ENCODE measurements at regions not wholly inside any gene's neighbourhood (a gene's known extent, or its start where the extent isn't known, plus 50 kb on each side); places are given as distances from the start of the nearest gene placed in this dataset.

DNA sequence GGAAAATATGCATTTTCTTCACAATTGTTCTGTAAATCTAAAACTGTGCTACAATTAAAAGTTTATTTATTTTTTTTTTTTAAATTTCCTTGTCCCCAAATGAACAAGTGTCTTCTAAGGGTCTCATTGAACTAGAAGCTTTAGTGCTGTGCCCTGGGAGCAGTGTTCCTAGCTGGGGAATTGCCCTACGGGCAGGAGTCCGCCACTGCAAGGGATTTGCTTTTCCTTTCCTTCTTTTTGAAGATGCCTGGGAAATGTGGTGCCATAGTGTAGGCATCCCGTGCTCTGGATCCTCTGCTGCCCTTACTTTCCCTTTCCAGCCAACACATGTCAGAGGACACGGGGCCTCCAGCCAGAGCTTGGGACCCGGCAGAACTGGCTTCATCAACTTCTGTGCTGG is 177.1 kb upstream of the CTBP2 start:
- Mint-ChIP-seq H3K4me3 (no peak overlapping the region), H3K9me3 (no peaks in the 10 kb centered on the region), H3K4me1 (ENCODE audit: low read depth) (no peaks in the 10 kb centered on the region), H3K36me3 (ENCODE audit: low read depth) (no peaks in the 10 kb centered on the region), H3K27ac (no peak overlapping the region), H3K27me3 (no peaks in the 10 kb centered on the region)
- intact Hi-C loops (cut with micrococcal nuclease) = no loop called here

DNA sequence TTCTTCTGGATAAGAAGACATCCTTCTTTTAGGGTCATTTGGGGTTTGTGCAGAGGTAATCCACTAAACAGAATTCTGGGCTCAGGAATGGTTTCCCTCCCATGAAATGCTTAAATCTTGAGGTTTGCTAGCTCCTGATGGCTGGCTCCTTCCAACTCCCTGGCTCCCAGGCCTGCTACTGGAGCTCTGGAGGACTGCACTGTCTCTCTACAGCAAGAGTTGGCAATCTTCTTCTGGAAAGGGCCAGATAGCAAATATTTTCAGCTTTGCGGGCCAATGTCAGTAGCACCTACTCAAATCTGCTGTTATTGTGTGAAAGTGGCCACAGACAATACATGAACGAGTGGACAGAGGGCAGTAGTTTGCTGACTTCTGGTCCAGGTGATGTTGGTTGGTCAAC is 174.2 kb upstream of the CTBP2 start:
- H3K4me3 Mint-ChIP-seq = no peak overlapping the region
- H3K27ac Mint-ChIP-seq = no peak overlapping the region
- intact Hi-C loops (cut with micrococcal nuclease) = no loop called here
- H3K27me3 Mint-ChIP-seq = no peaks in the 10 kb centered on the region
- no peaks in the 10 kb centered on the region for H3K9me3 Mint-ChIP-seq
- H3K4me1 Mint-ChIP-seq (ENCODE audit: low read depth) = no peaks in the 10 kb centered on the region
- no peaks in the 10 kb centered on the region for H3K36me3 Mint-ChIP-seq (ENCODE audit: low read depth)

- Mint-ChIP-seq H3K27me3 (no peaks in the 10 kb centered on the region), H3K4me3 (no peak overlapping the region), H3K36me3 (ENCODE audit: low read depth) (no peaks in the 10 kb centered on the region), H3K4me1 (ENCODE audit: low read depth) (no peaks in the 10 kb centered on the region), H3K27ac (no peak overlapping the region), H3K9me3 (no peaks in the 10 kb centered on the region)
- intact Hi-C loops (cut with micrococcal nuclease) = no loop called here
Measured at GRCh38 chr10:125333769-125334168, 173.4 kb upstream of the CTBP2 start.

DNA sequence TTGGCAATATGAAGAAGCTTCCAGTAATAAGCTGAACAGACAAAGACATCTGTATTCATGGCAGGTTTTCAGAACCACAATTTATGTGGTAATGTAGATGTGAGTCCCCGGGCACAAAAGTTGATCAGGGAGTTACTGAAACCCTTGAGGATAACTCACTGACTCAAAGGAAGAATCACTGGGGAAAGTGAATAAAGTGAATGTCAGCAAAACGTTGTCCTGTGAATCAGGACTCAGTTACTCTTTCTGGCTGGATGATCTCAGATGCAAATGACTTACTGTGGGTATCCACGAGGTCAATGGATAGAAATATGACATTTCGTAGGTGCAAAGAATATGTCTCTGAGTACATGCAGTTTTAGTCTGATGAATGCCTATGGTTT is 172.8 kb upstream of the CTBP2 start:
- H3K4me3 Mint-ChIP-seq = no peak overlapping the region
- intact Hi-C loops (cut with micrococcal nuclease) = no loop called here
- H3K27me3 Mint-ChIP-seq = no peaks in the 10 kb centered on the region
- no peak overlapping the region for H3K27ac Mint-ChIP-seq
- no peaks in the 10 kb centered on the region for H3K9me3 Mint-ChIP-seq
- H3K4me1 Mint-ChIP-seq (ENCODE audit: low read depth) = no peaks in the 10 kb centered on the region
- H3K36me3 Mint-ChIP-seq (ENCODE audit: low read depth) = no peaks in the 10 kb centered on the region

- H3K4me1 Mint-ChIP-seq (ENCODE audit: low read depth) = no peaks in the 10 kb centered on the region
- no peaks in the 10 kb centered on the region for H3K36me3 Mint-ChIP-seq (ENCODE audit: low read depth)
- H3K9me3 Mint-ChIP-seq = no peaks in the 10 kb centered on the region
- H3K27me3 Mint-ChIP-seq = no peaks in the 10 kb centered on the region
- H3K4me3 Mint-ChIP-seq = no peak overlapping the region
- no peak overlapping the region for H3K27ac Mint-ChIP-seq
- intact Hi-C loops (cut with micrococcal nuclease) = no loop called here
Measured at GRCh38 chr10:125332548-125333208, 172.3 kb upstream of the CTBP2 start.

DNA sequence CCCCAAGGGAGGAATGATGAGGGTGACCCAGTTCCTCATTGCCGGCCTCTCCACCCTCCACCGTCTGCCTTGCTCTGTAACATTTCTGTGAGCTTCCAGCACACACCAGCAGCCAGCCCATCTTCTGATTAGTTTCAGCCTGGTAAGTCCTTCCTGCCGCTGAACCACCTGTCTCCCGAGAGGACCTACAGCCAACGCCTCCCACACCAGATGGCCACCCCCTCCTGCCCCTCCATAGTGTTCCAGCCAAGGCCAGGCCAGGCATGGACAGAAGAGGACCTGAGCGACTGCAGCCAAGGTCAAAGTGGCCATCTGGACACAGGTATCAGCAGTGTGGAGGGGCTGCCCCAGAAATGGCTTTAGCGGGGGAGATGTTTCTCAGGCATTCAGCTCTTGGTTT is 170.7 kb upstream of the CTBP2 start:
- intact Hi-C loops (cut with micrococcal nuclease) = no loop called here
- no peak overlapping the region for H3K4me3 Mint-ChIP-seq
- no peaks in the 10 kb centered on the region for H3K36me3 Mint-ChIP-seq (ENCODE audit: low read depth)
- H3K4me1 Mint-ChIP-seq (ENCODE audit: low read depth) = no peaks in the 10 kb centered on the region
- no peaks in the 10 kb centered on the region for H3K27me3 Mint-ChIP-seq
- no peak overlapping the region for H3K27ac Mint-ChIP-seq
- H3K9me3 Mint-ChIP-seq = no peaks in the 10 kb centered on the region

DNA sequence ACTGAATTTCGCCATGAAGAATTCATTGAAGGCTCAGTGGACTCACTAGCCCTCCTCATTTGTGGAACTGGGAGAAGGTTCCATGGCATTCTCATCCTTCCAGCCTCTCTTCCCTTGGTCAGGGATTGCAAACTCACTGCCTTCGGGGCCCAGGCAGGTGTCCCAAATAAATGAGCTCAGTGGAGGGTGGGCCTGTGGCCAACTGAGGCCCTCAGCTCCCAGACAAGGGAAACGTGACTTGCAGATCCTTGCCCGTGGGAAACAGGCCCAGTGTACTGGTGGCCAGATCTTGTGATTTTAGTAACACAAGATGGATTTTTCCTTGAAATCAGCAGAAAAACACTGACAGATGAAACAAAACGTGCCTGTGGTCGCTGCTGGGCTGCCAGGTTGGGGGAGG is 168.7 kb upstream of the CTBP2 start:
- Mint-ChIP-seq H3K27ac (no peak overlapping the region), H3K4me1 (ENCODE audit: low read depth) (no peaks in the 10 kb centered on the region), H3K9me3 (peaks cover 12% of the 10 kb centered on the region), H3K4me3 (no peak overlapping the region), H3K27me3 (no peaks in the 10 kb centered on the region), H3K36me3 (ENCODE audit: low read depth) (no peaks in the 10 kb centered on the region)
- intact Hi-C loops (cut with micrococcal nuclease) = no loop called here

- Mint-ChIP-seq H3K36me3 (ENCODE audit: low read depth) (no peaks in the 10 kb centered on the region), H3K4me3 (no peak overlapping the region), H3K27ac (no peak overlapping the region), H3K9me3 (peaks cover 12% of the 10 kb centered on the region), H3K4me1 (ENCODE audit: low read depth) (no peaks in the 10 kb centered on the region), H3K27me3 (no peaks in the 10 kb centered on the region)
- intact Hi-C loops (cut with micrococcal nuclease) = no loop called here
Measured at GRCh38 chr10:125325326-125325725, 165.0 kb upstream of the CTBP2 start.

- no peak overlapping the region for H3K4me3 Mint-ChIP-seq
- H3K4me1 Mint-ChIP-seq (ENCODE audit: low read depth) = no peaks in the 10 kb centered on the region
- H3K27me3 Mint-ChIP-seq = peaks cover 1% of the 10 kb centered on the region
- intact Hi-C loops (cut with micrococcal nuclease) = no loop called here
- peaks cover 10% of the 10 kb centered on the region for H3K9me3 Mint-ChIP-seq
- no peak overlapping the region for H3K27ac Mint-ChIP-seq
- H3K36me3 Mint-ChIP-seq (ENCODE audit: low read depth) = no peaks in the 10 kb centered on the region
Measured at GRCh38 chr10:125316436-125316835, 156.1 kb upstream of the CTBP2 start.

DNA sequence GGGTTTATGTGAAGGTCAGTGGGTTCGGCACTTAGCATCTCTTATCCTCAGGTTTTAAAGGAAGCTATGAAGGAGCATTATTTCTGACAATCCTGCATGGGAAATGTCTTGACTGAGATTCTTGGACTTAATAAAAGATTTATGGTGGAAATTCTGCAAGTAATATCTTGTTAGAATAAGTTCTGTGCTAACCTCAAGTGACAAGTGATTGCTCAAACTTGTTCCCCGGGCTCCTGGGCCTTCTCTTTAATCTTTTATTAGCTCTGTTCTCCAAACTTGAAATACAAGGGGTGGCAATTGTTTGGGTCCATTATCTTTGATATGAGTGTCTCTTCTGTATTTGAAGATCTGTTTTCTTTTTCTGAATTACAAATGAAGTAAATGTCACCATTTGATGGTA is 140.6 kb upstream of the CTBP2 start:
- intact Hi-C loops (cut with micrococcal nuclease) = no loop called here
- H3K36me3 Mint-ChIP-seq (ENCODE audit: low read depth) = no peaks in the 10 kb centered on the region
- no peak overlapping the region for H3K4me3 Mint-ChIP-seq
- no peak overlapping the region for H3K27ac Mint-ChIP-seq
- H3K9me3 Mint-ChIP-seq = no peaks in the 10 kb centered on the region
- no peaks in the 10 kb centered on the region for H3K4me1 Mint-ChIP-seq (ENCODE audit: low read depth)
- peaks cover 6% of the 10 kb centered on the region for H3K27me3 Mint-ChIP-seq

DNA sequence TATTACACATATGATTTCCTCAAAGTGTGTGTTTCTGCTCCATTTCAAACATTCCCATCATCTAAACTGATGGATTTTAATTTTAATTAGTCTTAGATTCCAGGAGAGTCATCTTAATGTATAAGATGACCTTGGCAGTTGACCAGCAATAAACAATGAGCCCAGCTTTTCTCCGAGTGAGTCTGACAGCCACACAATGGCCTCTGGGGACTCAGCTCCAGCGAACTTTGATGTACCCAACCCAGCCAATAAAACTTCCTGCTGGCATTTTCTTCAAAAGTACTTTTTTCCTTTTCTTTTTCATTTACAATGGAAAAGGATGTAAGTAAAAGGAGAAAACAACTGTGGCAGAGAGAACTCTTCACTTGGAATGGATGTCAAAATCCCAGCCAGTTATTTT is 139.1 kb upstream of the CTBP2 start:
- Mint-ChIP-seq H3K27me3 (peaks cover 6% of the 10 kb centered on the region), H3K36me3 (ENCODE audit: low read depth) (no peaks in the 10 kb centered on the region), H3K4me3 (no peak overlapping the region), H3K9me3 (no peaks in the 10 kb centered on the region), H3K27ac (no peak overlapping the region), H3K4me1 (ENCODE audit: low read depth) (no peaks in the 10 kb centered on the region)
- intact Hi-C loops (cut with micrococcal nuclease) = no loop called here

DNA sequence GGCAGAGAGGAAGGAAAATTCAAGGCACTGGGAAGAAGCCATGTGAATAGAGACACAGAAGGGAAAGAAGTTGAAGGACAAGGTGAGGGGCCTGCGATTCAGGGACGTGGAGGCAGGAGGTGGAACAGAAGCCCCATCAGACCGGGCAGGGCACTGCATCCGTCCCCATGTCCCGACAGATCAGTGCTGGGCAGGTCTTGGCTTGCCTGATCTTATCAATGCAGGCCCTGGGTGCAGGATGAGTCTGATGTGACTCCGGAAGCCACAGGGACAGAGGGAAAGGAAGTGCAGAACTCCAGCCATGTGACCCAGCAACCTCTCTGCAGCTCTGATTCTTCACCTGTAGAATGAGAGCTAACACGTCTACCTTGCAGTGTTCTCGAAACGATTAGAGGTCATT is 136.2 kb upstream of the CTBP2 start:
- peaks cover 6% of the 10 kb centered on the region for H3K27me3 Mint-ChIP-seq
- no peak overlapping the region for H3K27ac Mint-ChIP-seq
- intact Hi-C loops (cut with micrococcal nuclease) = no loop called here
- H3K4me1 Mint-ChIP-seq (ENCODE audit: low read depth) = no peaks in the 10 kb centered on the region
- no peak overlapping the region for H3K4me3 Mint-ChIP-seq
- H3K9me3 Mint-ChIP-seq = no peaks in the 10 kb centered on the region
- H3K36me3 Mint-ChIP-seq (ENCODE audit: low read depth) = no peaks in the 10 kb centered on the region

DNA sequence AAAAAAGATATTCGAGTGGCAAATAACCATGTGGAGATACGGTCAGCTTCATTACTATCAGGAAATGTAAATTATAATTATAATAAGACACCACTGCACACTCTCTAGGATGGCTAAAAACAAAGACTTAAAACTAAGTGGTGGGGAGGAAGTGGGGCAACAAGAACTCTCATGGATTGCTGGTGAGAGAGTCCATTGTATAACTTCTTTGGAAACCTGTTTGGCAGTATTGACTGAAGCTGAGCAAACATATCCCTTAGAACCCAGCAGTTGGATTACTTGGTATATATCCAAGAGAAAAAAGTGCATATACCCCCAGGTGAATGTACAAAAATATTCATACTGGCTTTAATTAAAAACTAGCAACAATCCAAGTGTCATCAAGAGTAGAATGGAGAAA is 133.7 kb upstream of the CTBP2 start:
- Mint-ChIP-seq H3K9me3 (no peaks in the 10 kb centered on the region), H3K27ac (no peak overlapping the region), H3K4me1 (ENCODE audit: low read depth) (no peaks in the 10 kb centered on the region), H3K36me3 (ENCODE audit: low read depth) (no peaks in the 10 kb centered on the region), H3K27me3 (peaks cover 3% of the 10 kb centered on the region), H3K4me3 (no peak overlapping the region)
- intact Hi-C loops (cut with micrococcal nuclease) = no loop called here

- no peaks in the 10 kb centered on the region for H3K36me3 Mint-ChIP-seq (ENCODE audit: low read depth)
- intact Hi-C loops (cut with micrococcal nuclease) = no loop called here
- H3K27me3 Mint-ChIP-seq = no peaks in the 10 kb centered on the region
- H3K4me1 Mint-ChIP-seq (ENCODE audit: low read depth) = no peaks in the 10 kb centered on the region
- no peaks in the 10 kb centered on the region for H3K9me3 Mint-ChIP-seq
- H3K27ac Mint-ChIP-seq = no peak overlapping the region
- H3K4me3 Mint-ChIP-seq = no peak overlapping the region
Measured at GRCh38 chr10:125291836-125292235, 131.5 kb upstream of the CTBP2 start.

DNA sequence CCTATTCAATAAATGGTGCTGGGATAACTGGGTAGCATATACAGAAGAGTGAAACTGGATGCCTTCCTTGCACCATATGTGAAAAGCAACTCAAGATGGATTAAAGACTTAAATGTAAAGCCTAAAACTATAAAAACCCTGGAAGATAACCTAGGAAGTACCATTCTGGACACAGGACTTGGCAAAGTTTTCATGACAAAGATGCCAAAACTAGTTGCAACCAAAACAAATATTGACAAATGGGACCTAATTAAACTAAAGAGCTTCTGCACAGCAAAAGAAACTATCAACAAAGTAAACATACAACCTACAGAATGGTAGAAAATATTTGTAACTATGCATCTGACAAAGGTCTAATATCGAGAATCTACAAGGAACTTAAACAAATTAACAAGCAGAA is 129.1 kb upstream of the CTBP2 start:
- H3K27ac Mint-ChIP-seq = no peak overlapping the region
- no peaks in the 10 kb centered on the region for H3K9me3 Mint-ChIP-seq
- H3K27me3 Mint-ChIP-seq = peaks cover 2% of the 10 kb centered on the region
- H3K36me3 Mint-ChIP-seq (ENCODE audit: low read depth) = no peaks in the 10 kb centered on the region
- no peak overlapping the region for H3K4me3 Mint-ChIP-seq
- no peaks in the 10 kb centered on the region for H3K4me1 Mint-ChIP-seq (ENCODE audit: low read depth)
- intact Hi-C loops (cut with micrococcal nuclease) = no loop called here

All from dendritic cell treated with granulocyte-macrophage colony-stimulating factor and Interleukin-4, amounts not matched to agents 40 ng/mL and 50 ng/mL, for 4 days (primary cell).